Vagina (tissue), 2 donors: ENCODE measurements at regions not wholly inside any gene's neighbourhood (a gene's known extent, or its start where the extent isn't known, plus 50 kb on each side); places are given as distances from the start of the nearest gene placed in this dataset.

Source experiments
- POLR2A ChIP-seq, 2 donors: fragments of 450-650 bp; IDR thresholded peaks; one replicate each; pipeline ENCODE4 v1.6.1; 2017; ENCODE audit warnings: antibody characterized with exemption in 2 of 2, mild to moderate bottlenecking in 2 of 2, moderate library complexity in 2 of 2
- POLR2AphosphoS5 ChIP-seq, 2 donors: sonication (generic); formaldehyde crosslinking; IDR thresholded peaks; one replicate each; pipeline ENCODE4 v1.9.0; 2017; ENCODE audit warnings: antibody characterized with exemption in 2 of 2, mild to moderate bottlenecking in 2 of 2, low read depth in 1 of 2; ENCODE audit not compliant: insufficient read depth in 1 of 2
- TF ChIP-seq, protein P1 (sequence below), 3 experiments: fragments of 450-650 bp in 2 of 3; fragments of 200-600 bp in 1 of 3; sonication (generic) in 1 of 3; IDR thresholded peaks; one replicate each; pipeline ENCODE4 v1.5.1; 2017 to 2019; ENCODE audit warnings: antibody characterized with exemption in 3 of 3, mild to moderate bottlenecking in 2 of 3, moderate library complexity in 2 of 3

DNA sequence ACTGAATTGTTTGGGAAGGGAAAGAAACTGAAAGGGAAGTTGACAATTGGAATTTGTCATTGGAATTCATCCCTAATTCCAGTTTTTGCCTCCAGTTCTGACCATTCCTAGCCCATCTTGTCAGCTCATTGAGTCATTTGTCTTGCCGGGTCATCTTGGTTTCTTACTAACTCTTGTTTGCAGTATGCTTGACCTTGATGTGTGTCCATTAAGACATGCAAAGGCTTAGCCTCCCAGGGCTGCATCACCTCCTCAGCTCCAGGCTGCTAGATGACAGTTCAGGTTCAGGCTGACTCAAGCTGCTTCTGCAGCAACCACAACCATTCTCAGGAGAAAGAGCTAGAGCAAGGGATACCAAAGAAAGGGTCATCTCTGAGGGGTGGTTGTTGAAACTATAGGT, 151.3 kb upstream of the PTGFR start:
- TF ChIP-seq, protein P1, sequence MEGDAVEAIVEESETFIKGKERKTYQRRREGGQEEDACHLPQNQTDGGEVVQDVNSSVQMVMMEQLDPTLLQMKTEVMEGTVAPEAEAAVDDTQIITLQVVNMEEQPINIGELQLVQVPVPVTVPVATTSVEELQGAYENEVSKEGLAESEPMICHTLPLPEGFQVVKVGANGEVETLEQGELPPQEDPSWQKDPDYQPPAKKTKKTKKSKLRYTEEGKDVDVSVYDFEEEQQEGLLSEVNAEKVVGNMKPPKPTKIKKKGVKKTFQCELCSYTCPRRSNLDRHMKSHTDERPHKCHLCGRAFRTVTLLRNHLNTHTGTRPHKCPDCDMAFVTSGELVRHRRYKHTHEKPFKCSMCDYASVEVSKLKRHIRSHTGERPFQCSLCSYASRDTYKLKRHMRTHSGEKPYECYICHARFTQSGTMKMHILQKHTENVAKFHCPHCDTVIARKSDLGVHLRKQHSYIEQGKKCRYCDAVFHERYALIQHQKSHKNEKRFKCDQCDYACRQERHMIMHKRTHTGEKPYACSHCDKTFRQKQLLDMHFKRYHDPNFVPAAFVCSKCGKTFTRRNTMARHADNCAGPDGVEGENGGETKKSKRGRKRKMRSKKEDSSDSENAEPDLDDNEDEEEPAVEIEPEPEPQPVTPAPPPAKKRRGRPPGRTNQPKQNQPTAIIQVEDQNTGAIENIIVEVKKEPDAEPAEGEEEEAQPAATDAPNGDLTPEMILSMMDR (IDR thresholded peaks at IDR 0.05): no peak
- no peak for TF ChIP-seq POLR2AphosphoS5 (IDR thresholded peaks at IDR 0.05; ENCODE audit: insufficient read depth in 1 of 2, low read depth in 1 of 2)
- TF ChIP-seq POLR2A (IDR thresholded peaks at IDR 0.05): no peak
